GM12872 (cell line): ENCODE measurements at regions not wholly inside any gene's neighbourhood (a gene's known extent, or its start where the extent isn't known, plus 50 kb on each side); places are given as distances from the start of the nearest gene placed in this dataset.

ENCODE experiments used
- TF ChIP-seq, protein P1 (sequence below): IDR thresholded peaks from 3 replicates; pipeline ENCODE4 v1.5.1; 2011; ENCODE audit warnings: low read depth, mild to moderate bottlenecking, low read length, moderate library complexity; ENCODE audit not compliant: insufficient read depth

DNA sequence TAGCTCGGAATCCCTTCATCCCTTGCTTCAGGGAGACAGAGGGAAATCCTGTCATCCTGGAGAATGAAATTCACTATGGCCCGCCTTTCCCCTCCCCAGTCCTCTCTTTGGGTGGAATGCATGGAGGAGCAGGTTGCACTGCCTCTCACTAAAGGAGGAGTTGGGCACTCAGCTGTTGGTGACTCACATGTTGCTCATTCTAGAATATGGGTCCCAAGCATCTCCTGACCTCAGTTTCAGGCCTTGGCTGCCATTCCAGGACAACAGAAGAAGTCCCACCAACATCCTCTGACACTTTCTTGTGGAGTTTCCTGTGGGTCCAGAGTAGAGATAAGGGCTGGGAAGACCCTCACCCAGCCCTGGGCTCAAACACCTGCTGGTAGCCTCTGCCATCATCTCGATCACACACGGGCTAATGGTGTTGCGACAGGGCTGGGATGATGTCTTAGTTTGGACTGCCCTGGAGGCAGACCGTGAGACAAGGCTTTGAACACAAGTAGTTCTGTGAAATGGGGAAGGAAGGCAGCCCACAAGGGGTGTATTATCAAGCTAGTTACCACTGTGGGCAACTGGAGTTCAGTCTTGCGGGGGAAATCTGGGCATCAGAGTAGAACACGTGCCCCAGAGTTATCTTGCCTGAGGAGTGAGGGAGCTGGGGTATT is 52.4 kb upstream of the RNF24 start:
- TF ChIP-seq, protein P1, sequence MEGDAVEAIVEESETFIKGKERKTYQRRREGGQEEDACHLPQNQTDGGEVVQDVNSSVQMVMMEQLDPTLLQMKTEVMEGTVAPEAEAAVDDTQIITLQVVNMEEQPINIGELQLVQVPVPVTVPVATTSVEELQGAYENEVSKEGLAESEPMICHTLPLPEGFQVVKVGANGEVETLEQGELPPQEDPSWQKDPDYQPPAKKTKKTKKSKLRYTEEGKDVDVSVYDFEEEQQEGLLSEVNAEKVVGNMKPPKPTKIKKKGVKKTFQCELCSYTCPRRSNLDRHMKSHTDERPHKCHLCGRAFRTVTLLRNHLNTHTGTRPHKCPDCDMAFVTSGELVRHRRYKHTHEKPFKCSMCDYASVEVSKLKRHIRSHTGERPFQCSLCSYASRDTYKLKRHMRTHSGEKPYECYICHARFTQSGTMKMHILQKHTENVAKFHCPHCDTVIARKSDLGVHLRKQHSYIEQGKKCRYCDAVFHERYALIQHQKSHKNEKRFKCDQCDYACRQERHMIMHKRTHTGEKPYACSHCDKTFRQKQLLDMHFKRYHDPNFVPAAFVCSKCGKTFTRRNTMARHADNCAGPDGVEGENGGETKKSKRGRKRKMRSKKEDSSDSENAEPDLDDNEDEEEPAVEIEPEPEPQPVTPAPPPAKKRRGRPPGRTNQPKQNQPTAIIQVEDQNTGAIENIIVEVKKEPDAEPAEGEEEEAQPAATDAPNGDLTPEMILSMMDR = no peak

DNA sequence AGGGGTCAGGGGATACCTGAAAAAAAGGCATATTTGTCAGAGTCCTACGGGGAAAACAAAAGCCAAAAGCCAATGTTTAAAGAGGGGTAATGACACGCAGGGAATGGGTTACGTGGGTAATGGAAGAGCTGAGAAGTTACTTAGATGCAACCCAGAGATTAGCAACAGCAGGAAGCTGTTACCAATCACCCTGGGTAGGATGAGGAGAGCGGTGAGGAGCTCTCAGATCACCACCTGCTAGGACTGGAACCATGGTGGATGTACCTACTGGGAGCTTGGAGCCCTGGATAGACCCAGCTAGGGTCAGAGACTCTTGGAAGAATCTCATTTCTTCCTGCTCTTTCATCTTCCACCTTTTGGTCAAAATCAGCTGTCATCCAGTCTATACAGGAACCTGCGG is 51.2 kb upstream of the RNF24 start:
- TF ChIP-seq, protein P1 = no peak

DNA sequence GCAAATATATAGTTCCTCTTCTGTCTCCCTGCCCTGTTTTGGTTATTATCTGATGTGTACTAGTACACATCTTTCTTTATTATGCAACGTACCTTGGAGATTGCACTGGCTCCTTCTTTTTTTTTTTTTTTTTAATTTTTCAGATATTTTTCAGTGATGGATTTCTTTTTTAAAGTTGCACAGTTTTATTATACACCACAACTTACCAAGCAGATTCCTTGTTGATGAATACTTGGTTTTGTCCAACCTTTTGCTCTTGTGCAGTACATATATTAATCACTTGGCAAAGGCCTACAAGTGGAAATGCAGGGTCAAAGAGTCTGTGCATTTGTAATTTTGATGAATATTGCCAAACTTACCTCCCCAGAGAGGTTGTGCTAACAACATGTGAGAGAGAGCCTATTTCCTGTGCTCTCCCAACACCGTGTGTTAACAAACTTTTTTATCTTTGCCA is 50.1 kb upstream of the RNF24 start:
- TF ChIP-seq, protein P1 = no peak
